GM12873 (cell line): ENCODE measurements at regions not wholly inside any gene's neighbourhood (a gene's known extent, or its start where the extent isn't known, plus 50 kb on each side); places are given as distances from the start of the nearest gene placed in this dataset.

ENCODE experiments used
- CTCF ChIP-seq: IDR thresholded peaks from 2 replicates; pipeline ENCODE4 v1.5.1; 2012; ENCODE audit warnings: low read depth, mild to moderate bottlenecking, moderate library complexity, low read length, control low read depth; ENCODE audit not compliant: insufficient read depth; ENCODE audit errors: missing control alignments

GRCh38 chr2:64396551-64396950 lies 57.4 kb upstream of the LGALSL start:
- TF ChIP-seq CTCF = no peak

GRCh38 chr2:64398516-64399129 lies 55.3 kb upstream of the LGALSL start:
- TF ChIP-seq CTCF = no peak

- no peak for TF ChIP-seq CTCF
Observed at GRCh38 chr2:64399521-64399920, 54.4 kb upstream of the LGALSL start.

GRCh38 chr2:64400105-64400728 lies 53.7 kb upstream of the LGALSL start:
- no peak for TF ChIP-seq CTCF

GRCh38 chr2:64400733-64401528 lies 53.0 kb upstream of the LGALSL start:
- TF ChIP-seq CTCF = no peak

GRCh38 chr2:64401529-64401880 lies 52.5 kb upstream of the LGALSL start:
- no peak for TF ChIP-seq CTCF

- no peak for TF ChIP-seq CTCF
Observed at GRCh38 chr2:64402876-64403275, 51.1 kb upstream of the LGALSL start.
